ENCODE measurements at regions not wholly inside any gene's neighbourhood (a gene's known extent, or its start where the extent isn't known, plus 50 kb on each side); places are given as distances from the start of the nearest gene placed in this dataset.

DNA sequence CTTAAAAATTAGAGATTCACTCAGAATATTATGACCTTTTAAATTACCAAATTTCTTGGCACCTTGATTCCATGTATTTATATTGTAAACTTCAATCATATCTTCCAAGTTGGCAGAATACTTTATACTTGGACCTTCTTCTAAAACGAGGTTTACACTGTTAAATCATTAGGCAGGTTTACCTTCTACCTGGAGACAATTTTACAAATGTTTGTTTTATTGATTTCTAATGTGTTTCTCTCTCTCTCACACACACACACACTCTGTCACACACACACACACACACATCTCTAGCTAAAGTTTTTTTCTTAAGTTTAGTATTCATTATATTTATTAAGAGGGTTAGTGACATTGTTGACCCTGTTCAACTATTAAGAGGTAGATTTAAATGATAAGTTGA lies 1155.6 kb downstream of the NSUN3 start:
- Histone ChIP-seq H3K36me3 (ENCODE audit: control insufficient read depth, insufficient read depth, low read length) (no peaks in the 10 kb centered on the region), H3K27me3 (ENCODE audit: control insufficient read depth, insufficient read depth, low read length) (no peaks in the 10 kb centered on the region), H3K4me3 (ENCODE audit: low read depth, low read length) (no peak overlapping the region)
- TF ChIP-seq, protein P1, sequence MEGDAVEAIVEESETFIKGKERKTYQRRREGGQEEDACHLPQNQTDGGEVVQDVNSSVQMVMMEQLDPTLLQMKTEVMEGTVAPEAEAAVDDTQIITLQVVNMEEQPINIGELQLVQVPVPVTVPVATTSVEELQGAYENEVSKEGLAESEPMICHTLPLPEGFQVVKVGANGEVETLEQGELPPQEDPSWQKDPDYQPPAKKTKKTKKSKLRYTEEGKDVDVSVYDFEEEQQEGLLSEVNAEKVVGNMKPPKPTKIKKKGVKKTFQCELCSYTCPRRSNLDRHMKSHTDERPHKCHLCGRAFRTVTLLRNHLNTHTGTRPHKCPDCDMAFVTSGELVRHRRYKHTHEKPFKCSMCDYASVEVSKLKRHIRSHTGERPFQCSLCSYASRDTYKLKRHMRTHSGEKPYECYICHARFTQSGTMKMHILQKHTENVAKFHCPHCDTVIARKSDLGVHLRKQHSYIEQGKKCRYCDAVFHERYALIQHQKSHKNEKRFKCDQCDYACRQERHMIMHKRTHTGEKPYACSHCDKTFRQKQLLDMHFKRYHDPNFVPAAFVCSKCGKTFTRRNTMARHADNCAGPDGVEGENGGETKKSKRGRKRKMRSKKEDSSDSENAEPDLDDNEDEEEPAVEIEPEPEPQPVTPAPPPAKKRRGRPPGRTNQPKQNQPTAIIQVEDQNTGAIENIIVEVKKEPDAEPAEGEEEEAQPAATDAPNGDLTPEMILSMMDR (IDR thresholded peaks at IDR 0.05; ENCODE audit: insufficient read depth, low read length, poor library complexity, severe bottlenecking): no peak
- DNase-seq (ENCODE audit: low read depth): no peak

DNA sequence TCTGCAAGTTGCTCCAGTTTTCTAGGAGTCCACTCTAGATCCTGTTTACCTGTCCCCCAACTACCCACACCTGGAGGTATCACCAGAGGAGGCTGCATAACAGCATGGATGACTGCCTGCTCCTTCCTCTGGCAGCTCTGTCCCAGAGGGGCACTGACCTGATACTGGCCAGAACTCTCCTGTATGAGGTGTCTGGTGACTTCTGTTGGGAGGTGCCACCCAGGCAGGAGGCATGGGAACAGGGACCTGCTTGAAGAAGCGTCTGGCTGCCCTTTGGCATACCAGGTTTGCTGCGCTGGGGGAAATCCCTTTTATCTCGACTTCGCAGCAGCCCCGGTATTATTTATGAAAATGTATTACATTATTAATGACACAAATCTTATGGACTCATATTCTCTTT lies 1163.6 kb downstream of the NSUN3 start:
- H3K27me3 ChIP-seq (ENCODE audit: control insufficient read depth, insufficient read depth, low read length): no peaks in the 10 kb centered on the region
- H3K36me3 ChIP-seq (ENCODE audit: control insufficient read depth, insufficient read depth, low read length): no peaks in the 10 kb centered on the region
- no peak overlapping the region for H3K4me3 ChIP-seq (ENCODE audit: low read depth, low read length)
- DNase-seq (ENCODE audit: low read depth): no peak
- TF ChIP-seq, protein P1 (IDR thresholded peaks at IDR 0.05; ENCODE audit: insufficient read depth, low read length, poor library complexity, severe bottlenecking): no peak

DNA sequence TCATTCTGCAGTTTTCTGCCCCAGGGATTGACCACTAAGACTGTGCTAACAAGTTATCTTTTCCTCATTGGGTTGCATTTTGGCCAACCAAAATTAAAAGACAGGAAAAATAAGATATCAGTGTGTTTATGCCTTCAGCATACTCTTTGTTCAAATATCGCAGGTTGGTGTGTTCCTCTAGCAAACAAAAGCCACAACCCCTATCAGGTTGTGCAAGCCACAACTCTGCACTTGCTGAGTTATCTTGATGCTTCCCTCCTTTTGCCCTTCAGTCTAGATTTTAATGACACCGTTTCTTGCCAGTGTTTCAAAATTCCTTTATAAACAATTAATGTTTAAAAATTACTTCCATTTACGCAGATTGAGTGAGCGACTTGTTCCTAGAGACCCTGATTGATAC lies 1164.2 kb downstream of the NSUN3 start:
- Histone ChIP-seq H3K36me3 (ENCODE audit: control insufficient read depth, insufficient read depth, low read length) (no peaks in the 10 kb centered on the region), H3K4me3 (ENCODE audit: low read depth, low read length) (no peak overlapping the region), H3K27me3 (ENCODE audit: control insufficient read depth, insufficient read depth, low read length) (no peaks in the 10 kb centered on the region)
- DNase-seq (ENCODE audit: low read depth): no peak
- TF ChIP-seq, protein P1 (IDR thresholded peaks at IDR 0.05; ENCODE audit: insufficient read depth, low read length, poor library complexity, severe bottlenecking): no peak

DNA sequence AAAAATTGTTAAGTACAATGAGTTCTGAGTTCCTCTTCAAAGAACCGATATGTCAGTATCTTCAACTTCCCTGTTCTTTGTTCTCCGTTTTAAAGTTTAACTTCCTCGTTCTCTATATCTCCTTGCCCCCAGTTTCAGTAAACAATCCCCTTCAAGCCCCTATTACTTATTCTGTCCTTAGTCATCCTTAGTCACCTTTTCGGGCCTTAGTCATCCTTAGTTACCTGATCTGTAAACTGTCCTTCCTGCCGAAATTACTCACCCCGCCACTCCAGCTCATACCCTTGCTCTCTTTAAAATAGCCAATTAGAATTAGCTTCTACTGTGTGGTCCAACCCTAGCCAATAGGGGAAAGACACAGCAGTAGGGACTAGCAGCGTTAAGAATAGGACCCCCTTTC lies 1165.6 kb downstream of the NSUN3 start:
- TF ChIP-seq, protein P1 (IDR thresholded peaks at IDR 0.05; ENCODE audit: insufficient read depth, low read length, poor library complexity, severe bottlenecking): no peak
- Histone ChIP-seq H3K27me3 (ENCODE audit: control insufficient read depth, insufficient read depth, low read length) (no peaks in the 10 kb centered on the region), H3K4me3 (ENCODE audit: low read depth, low read length) (no peak overlapping the region), H3K36me3 (ENCODE audit: control insufficient read depth, insufficient read depth, low read length) (no peaks in the 10 kb centered on the region)
- no peak for DNase-seq (ENCODE audit: low read depth)

DNA sequence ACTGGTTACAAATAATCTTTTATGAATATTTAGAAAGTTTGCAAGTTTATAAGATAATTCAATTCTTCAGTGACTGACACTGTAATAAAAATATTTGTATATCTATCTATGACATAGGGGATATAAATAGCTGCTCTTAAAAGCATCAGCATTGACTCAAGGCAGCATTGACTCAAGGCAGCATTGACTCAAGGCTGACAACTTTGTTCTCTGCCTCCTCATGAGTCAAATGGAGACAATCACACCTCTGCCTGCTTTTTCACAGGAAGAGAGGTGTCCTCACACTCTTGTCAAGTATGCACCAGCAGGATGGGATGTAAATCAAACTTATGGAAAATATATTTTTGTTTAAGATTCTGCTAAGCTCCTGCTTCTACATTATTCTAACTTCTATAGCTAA lies 1173.1 kb downstream of the NSUN3 start:
- TF ChIP-seq, protein P1 (IDR thresholded peaks at IDR 0.05; ENCODE audit: insufficient read depth, low read length, poor library complexity, severe bottlenecking): no peak
- Histone ChIP-seq H3K4me3 (ENCODE audit: low read depth, low read length) (no peak overlapping the region), H3K27me3 (ENCODE audit: control insufficient read depth, insufficient read depth, low read length) (no peaks in the 10 kb centered on the region), H3K36me3 (ENCODE audit: control insufficient read depth, insufficient read depth, low read length) (no peaks in the 10 kb centered on the region)
- DNase-seq (ENCODE audit: low read depth): no peak

DNA sequence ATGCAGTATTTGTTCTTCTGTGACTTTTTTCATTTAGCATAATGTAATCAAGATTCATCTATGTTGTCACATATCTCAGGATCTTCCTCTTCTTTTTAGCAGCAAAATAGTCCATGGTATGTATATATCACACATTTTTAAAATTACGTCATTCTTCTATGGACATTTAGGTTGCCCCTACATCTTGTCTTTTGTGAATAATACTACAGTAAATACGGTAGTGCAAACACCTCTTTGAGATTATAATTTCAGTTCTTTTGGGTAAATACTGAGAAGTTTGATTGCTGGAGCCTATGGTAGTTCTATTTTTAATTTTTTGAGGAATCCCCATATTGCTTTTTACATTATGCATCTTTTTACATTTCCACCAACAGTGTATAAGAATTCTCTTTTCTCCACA lies 1174.9 kb downstream of the NSUN3 start:
- H3K27me3 ChIP-seq (ENCODE audit: control insufficient read depth, insufficient read depth, low read length): no peaks in the 10 kb centered on the region
- H3K4me3 ChIP-seq (ENCODE audit: low read depth, low read length): no peak overlapping the region
- TF ChIP-seq, protein P1 (IDR thresholded peaks at IDR 0.05; ENCODE audit: insufficient read depth, low read length, poor library complexity, severe bottlenecking): no peak
- H3K36me3 ChIP-seq (ENCODE audit: control insufficient read depth, insufficient read depth, low read length): no peaks in the 10 kb centered on the region
- DNase-seq (ENCODE audit: low read depth): no peak

Measured in kidney epithelial cell (primary cell).